GM12875 (cell line): ENCODE measurements at regions not wholly inside any gene's neighbourhood (a gene's known extent, or its start where the extent isn't known, plus 50 kb on each side); places are given as distances from the start of the nearest gene placed in this dataset.

ENCODE experiments used
- H3K4me3 ChIP-seq: one replicate; pipeline ENCODE4 v1.5.1; 2011; ENCODE audit warnings: low read depth, low read length, control low read depth
- TF ChIP-seq, protein P1 (sequence below): IDR thresholded peaks from 2 replicates; pipeline ENCODE4 v1.5.1; 2011; ENCODE audit warnings: low read depth, mild to moderate bottlenecking, control low read depth, inconsistent platforms, low read length, moderate library complexity, borderline replicate concordance; ENCODE audit not compliant: insufficient read depth

DNA sequence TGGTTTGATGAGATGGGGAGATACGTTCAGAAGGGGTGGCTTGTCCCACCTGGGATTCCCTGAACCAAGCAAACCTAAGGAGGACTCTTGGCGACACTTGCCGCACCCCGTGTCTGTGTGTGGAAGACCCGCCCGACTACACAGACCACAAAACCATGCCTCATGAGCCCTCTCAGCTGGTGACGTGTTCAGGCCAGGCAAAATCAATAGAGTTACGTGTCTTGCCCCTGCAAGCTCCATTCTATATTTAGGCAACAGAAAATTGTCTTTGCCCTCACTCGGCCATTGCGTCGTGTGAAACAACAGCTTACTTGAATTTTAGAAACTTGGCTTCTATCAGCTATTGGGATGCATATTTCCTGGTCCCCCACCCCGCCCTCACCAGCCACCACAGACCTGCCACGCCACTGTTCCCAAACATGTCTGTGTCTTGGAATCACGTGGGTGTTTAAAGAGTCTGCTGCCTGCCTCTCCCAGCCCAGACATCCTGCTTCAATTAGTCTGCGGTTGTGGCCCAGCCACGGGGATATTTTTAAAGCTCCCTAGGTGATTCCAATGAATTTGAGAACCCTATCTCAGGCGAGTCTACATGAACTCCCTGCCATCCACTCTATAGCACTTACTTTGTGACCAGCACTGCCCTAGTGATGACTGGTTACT, 279.2 kb upstream of the EXOC2 start:
- no peak overlapping the region for H3K4me3 ChIP-seq
- TF ChIP-seq, protein P1, sequence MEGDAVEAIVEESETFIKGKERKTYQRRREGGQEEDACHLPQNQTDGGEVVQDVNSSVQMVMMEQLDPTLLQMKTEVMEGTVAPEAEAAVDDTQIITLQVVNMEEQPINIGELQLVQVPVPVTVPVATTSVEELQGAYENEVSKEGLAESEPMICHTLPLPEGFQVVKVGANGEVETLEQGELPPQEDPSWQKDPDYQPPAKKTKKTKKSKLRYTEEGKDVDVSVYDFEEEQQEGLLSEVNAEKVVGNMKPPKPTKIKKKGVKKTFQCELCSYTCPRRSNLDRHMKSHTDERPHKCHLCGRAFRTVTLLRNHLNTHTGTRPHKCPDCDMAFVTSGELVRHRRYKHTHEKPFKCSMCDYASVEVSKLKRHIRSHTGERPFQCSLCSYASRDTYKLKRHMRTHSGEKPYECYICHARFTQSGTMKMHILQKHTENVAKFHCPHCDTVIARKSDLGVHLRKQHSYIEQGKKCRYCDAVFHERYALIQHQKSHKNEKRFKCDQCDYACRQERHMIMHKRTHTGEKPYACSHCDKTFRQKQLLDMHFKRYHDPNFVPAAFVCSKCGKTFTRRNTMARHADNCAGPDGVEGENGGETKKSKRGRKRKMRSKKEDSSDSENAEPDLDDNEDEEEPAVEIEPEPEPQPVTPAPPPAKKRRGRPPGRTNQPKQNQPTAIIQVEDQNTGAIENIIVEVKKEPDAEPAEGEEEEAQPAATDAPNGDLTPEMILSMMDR, result no peak

DNA sequence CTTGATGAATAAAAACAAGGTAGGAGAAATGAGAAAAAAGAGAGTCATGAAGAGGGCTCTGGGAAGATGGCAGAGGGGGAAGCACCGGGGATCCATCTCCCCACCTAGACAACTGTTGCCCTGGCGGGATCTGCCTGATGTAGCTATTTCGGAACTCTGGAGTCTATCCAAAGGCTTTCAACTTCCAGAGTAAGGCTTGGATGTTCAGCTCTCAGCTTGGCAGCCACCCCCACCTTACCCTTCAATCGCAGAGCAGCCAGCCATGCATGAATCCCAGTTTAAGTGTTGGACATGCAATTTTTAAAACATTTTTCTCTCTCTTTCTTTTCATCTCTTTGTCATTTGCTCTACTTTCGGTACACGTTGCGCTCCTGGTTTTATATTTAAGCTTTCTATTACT, 275.9 kb upstream of the EXOC2 start:
- H3K4me3 ChIP-seq, result no peak overlapping the region
- TF ChIP-seq, protein P1, result no peak

DNA sequence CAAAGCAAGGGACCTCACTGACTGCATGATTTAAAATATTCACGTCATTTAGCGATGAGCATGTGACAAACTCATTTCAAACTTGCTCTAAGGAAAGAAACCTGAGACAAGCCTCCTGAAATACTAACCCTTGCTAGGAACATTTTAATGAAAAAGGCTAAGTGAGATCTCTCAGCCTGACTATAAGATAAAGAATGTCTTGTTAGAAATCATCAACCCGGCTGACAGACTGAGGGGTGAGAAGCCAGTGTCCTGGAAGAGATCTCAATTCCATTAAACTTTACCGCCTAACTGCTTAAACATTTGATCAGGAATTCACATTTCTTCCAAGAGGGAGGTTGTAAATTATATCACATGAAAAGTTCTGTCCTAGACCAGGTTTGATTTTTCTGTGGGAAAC, 274.8 kb upstream of the EXOC2 start:
- TF ChIP-seq, protein P1, result no peak
- no peak overlapping the region for H3K4me3 ChIP-seq

DNA sequence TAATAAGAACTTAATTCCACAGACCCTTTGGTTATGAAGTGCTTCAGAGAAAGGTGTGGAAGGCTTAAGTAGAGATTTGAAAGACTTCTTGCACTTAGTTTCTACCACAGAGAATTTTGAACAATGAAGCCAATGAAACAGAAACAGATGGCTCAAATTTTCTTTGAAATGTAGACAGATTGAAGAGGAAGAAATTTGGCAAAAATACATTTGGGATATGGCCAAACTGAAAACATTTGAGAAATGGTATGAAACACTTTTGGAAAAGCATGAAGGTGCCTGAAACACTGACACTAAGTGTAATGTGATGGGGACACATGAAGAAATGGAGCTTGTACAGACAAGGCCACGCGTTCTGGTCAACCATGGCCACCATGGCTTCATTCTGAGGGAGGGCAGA, 272.4 kb upstream of the EXOC2 start:
- TF ChIP-seq, protein P1, result no peak
- no peak overlapping the region for H3K4me3 ChIP-seq

DNA sequence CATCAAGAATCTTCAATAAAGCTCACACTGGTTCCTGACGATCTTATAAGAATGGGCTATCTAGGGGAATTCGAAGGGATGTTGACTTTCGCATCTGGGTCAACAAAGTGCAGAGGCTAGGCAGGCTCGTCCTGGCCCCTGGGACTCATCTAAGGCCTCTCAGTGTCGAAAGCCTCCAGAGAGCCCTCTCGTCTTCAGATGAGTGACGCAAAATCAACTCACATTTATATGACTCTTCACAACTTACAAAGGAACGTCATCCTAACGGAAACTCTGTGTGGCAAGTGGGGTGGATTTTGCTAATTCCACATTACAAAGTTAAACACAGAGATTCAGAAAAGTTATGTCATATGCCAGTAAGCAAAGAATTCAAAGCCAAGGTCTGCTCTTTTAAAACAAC, 270.5 kb upstream of the EXOC2 start:
- TF ChIP-seq, protein P1, result no peak
- H3K4me3 ChIP-seq, result no peak overlapping the region

DNA sequence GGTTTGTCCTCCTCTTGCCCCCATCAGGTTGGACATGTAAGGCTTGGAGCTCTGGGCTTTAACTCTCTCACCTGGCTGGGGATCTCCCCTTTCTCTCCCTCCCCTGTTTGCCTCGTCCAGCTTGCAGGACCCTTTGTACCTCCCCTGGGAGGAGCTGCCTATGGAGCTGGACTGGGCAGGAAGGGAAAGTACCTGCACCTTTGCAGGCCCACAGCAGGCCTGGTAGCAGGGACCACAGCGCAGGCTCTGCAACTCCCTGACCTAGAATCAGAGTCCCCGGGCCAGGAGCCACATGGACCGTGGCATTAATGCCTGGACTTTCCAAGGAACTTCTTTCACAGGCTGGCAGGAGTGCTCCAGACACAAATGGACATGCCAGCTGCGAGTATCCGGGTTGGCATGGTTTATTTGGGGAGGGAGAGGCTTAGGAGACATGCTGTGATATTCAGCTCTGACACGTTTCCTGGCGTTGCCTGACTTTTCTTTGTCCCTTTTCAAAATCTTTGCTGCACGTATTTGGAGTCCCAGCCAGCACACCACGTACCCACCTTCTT, 268.5 kb upstream of the EXOC2 start:
- H3K4me3 ChIP-seq, result no peak overlapping the region
- TF ChIP-seq, protein P1, result no peak

DNA sequence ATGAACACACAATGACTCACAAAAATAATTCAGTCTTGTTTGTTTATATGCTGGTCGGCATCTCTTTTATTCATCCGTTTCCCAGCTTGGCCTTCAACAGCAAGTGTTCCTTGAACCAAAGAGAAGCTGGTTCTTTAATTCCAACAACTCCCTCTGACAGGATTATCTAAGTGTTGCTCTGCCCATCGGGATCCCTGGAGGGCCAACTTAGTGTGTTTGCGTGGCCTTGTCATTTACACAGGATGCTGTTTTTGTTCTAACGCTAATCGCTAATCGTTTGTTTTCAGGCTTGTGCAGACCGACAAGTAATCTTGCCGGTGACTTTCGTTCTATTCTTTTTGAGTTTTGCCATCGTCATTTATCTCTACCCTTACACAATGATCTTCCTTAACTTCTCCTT, 267.4 kb upstream of the EXOC2 start:
- H3K4me3 ChIP-seq, result no peak overlapping the region
- TF ChIP-seq, protein P1, result no peak
